ENCODE measurements at regions not wholly inside any gene's neighbourhood (a gene's known extent, or its start where the extent isn't known, plus 50 kb on each side); places are given as distances from the start of the nearest gene placed in this dataset.

- H2AFZ ChIP-seq = peak overlapping the region; percentile 80; the same call in 1 of the 2 replicates
- no peak overlapping the region for H3K27ac ChIP-seq (ENCODE audit: low read depth)
- peaks cover 2% of the 10 kb centered on the region for H3K27me3 Mint-ChIP-seq (ENCODE audit: insufficient read depth, low read depth, poor library complexity)
- H3K27ac Mint-ChIP-seq = no peak overlapping the region
- H3K36me3 Mint-ChIP-seq (ENCODE audit: low read depth) = no peaks in the 10 kb centered on the region; the same call in 2 of the 3 replicates
- H3K4me3 Mint-ChIP-seq = no peak overlapping the region
- no peaks in the 10 kb centered on the region for H4K20me1 ChIP-seq (replicated peaks; ENCODE audit: insufficient read depth)
- peaks cover 4% of the 10 kb centered on the region; the same call in 2 of the 3 replicates for H3K9me3 Mint-ChIP-seq
- TF ChIP-seq ETS1 (IDR thresholded peaks at IDR 0.05) (no peak), CREB1 (CRISPR knock-in tag; IDR thresholded peaks at IDR 0.05; ENCODE audit: low read depth) (no peak), REST (IDR thresholded peaks at IDR 0.05; ENCODE audit: unreplicated experiment) (no peak), STAT1 (IDR thresholded peaks at IDR 0.05; ENCODE audit: unreplicated experiment) (no peak), EZH2 (IDR thresholded peaks at IDR 0.05; ENCODE audit: low read depth, unreplicated experiment) (no peak), NANOG (IDR thresholded peaks at IDR 0.05; ENCODE audit: borderline replicate concordance) (no peak), ZNF462 (CRISPR knock-in tag; IDR thresholded peaks at IDR 0.05) (no peak), POLR2AphosphoS5 (IDR thresholded peaks at IDR 0.05; ENCODE audit: low read depth) (no peak), ZNF331 (CRISPR knock-in tag; IDR thresholded peaks at IDR 0.05; ENCODE audit: low read depth) (no peak), EZH2phosphoT487 (IDR thresholded peaks at IDR 0.05; ENCODE audit: unreplicated experiment) (no peak), JUNB (IDR thresholded peaks at IDR 0.05; ENCODE audit: unreplicated experiment) (no peak), ZNF114 (CRISPR knock-in tag; IDR thresholded peaks at IDR 0.05) (no peak), CTCF (conservative IDR thresholded peaks at IDR 0.05; ENCODE audit: low read depth in 2 of 2) (no peak)
- DNase-seq (ENCODE audit: low spot score) = no peak
- peaks cover 15% of the 10 kb centered on the region for H3K4me1 Mint-ChIP-seq
- no peaks in the 10 kb centered on the region for H3F3A ChIP-seq (replicated peaks; ENCODE audit: low read depth)
- no peak overlapping the region for H3K4me3 ChIP-seq
- ATAC-seq = no peak
- no peak overlapping the region for H3K4me2 ChIP-seq
- H3K4me1 ChIP-seq (ENCODE audit: insufficient read depth) = no peaks in the 10 kb centered on the region
- H3K36me3 ChIP-seq (ENCODE audit: insufficient read depth) = no peaks in the 10 kb centered on the region
- no peaks in the 10 kb centered on the region for H3K9me2 ChIP-seq (ENCODE audit: insufficient read depth)
- H3K27me3 ChIP-seq (ENCODE audit: insufficient read depth) = no peaks in the 10 kb centered on the region
- H3K79me2 ChIP-seq (replicated peaks; ENCODE audit: insufficient read depth) = no peaks in the 10 kb centered on the region
These were observed 411.4 kb upstream of the SOX9 start for GRCh38 chr17:71709271-71709890.

Measured in GM23338 (cell line).